NCI-H2107 (cell line): ENCODE measurements at regions not wholly inside any gene's neighbourhood (a gene's known extent, or its start where the extent isn't known, plus 50 kb on each side); places are given as distances from the start of the nearest gene placed in this dataset.
A peak's percentile ranks its signal among the peaks of the same experiment; 100 is the strongest.

Experiments
- DNase-seq: peaks from one replicate; lab custom pipeline; 2025; lab: John Stamatoyannopoulos, UW

- DNase-seq: no peak
Measured at GRCh38 chr6:122007339-122007738, 392.1 kb upstream of the HSF2 start.

- no peak for DNase-seq
Measured at GRCh38 chr6:122008101-122008999, 391.1 kb upstream of the HSF2 start.

GRCh38 chr6:122009000-122009350, 390.5 kb upstream of the HSF2 start:
- DNase-seq: no peak

GRCh38 chr6:122012578-122012977, 386.9 kb upstream of the HSF2 start:
- no peak for DNase-seq

- no peak for DNase-seq
Measured at GRCh38 chr6:122014961-122015360, 384.5 kb upstream of the HSF2 start.

GRCh38 chr6:122020588-122021264, 378.7 kb upstream of the HSF2 start:
- no peak for DNase-seq

GRCh38 chr6:122025104-122025503, 374.3 kb upstream of the HSF2 start:
- DNase-seq: no peak

- no peak for DNase-seq
Measured at GRCh38 chr6:122026582-122027369, 372.7 kb upstream of the HSF2 start.

- no peak for DNase-seq
Measured at GRCh38 chr6:122028933-122029522, 370.4 kb upstream of the HSF2 start.

- DNase-seq: peak; percentile 13
Measured at GRCh38 chr6:122033564-122034181, 365.8 kb upstream of the HSF2 start.

- DNase-seq: no peak
Measured at GRCh38 chr6:122035173-122035572, 364.3 kb upstream of the HSF2 start.

GRCh38 chr6:122040261-122040660, 359.2 kb upstream of the HSF2 start:
- DNase-seq: no peak

- DNase-seq: no peak
Measured at GRCh38 chr6:122042380-122042779, 357.1 kb upstream of the HSF2 start.

GRCh38 chr6:122042960-122043735, 356.3 kb upstream of the HSF2 start:
- no peak for DNase-seq

- DNase-seq: no peak
Measured at GRCh38 chr6:122048570-122048969, 350.9 kb upstream of the HSF2 start.

GRCh38 chr6:122049341-122049740, 350.1 kb upstream of the HSF2 start:
- no peak for DNase-seq

GRCh38 chr6:122050242-122050755, 349.2 kb upstream of the HSF2 start:
- DNase-seq: no peak

GRCh38 chr6:122052346-122052900, 347.0 kb upstream of the HSF2 start:
- no peak for DNase-seq

GRCh38 chr6:122059918-122060317, 339.5 kb upstream of the HSF2 start:
- DNase-seq: no peak

GRCh38 chr6:122061855-122062254, 337.6 kb upstream of the HSF2 start:
- no peak for DNase-seq
